T-cell (primary cell): ENCODE measurements at regions not wholly inside any gene's neighbourhood (a gene's known extent, or its start where the extent isn't known, plus 50 kb on each side); places are given as distances from the start of the nearest gene placed in this dataset.

Experiments used
- ATAC-seq, 4 experiments: fragments of 200-7000 bp in 3 of 4; fragments of 150-1000 bp in 1 of 4; cut with Tn5 transposase; replicated peaks in 1 of 4; 1 replicate in 3 of 4; 2 replicates in 1 of 4; pipeline ENCODE4 v1.10.0; 2021; ENCODE audit warnings: moderate library complexity in 3 of 4, mild to moderate bottlenecking in 2 of 4, moderate number of reproducible peaks in 1 of 4
- CTCF ChIA-PET, 2 donors: fragments of 300-600 bp; sonication (Branson Sonifier 250); formaldehyde crosslinking; loops; one replicate each; lab custom pipeline; 2022; ENCODE audit warnings: antibody characterized with exemption in 2 of 2; lab: Charles Lee
- POLR2A ChIA-PET, 2 donors: fragments of 300-600 bp; sonication (Branson Sonifier 250); formaldehyde crosslinking; loops; one replicate each; lab custom pipeline; 2022; ENCODE audit warnings: antibody characterized with exemption in 2 of 2; lab: Charles Lee
- DNase-seq, 35 experiments: peaks; one replicate each; pipeline versions ENCODE4 v3.0.0 to v3.0.0-alpha.2; 2013 to 2023
- H3K27ac ChIP-seq: one replicate; pipeline ENCODE4 v1.5.1; 2013; ENCODE audit warnings: low read length
- H3K27me3 ChIP-seq, 2 experiments: replicated peaks in 1 of 2; 1 replicate in 1 of 2; 2 replicates in 1 of 2; pipeline versions ENCODE4 v1.6.1 to v1.7.0; 2013; ENCODE audit warnings: low read length in 1 of 2, mixed read lengths in 1 of 2; ENCODE audit not compliant: control insufficient read depth in 2 of 2, insufficient read depth in 2 of 2; ENCODE audit errors: extremely low read depth in 1 of 2
- H3K36me3 ChIP-seq, 2 donors: 1 replicate in 1 of 2; 2 replicates in 1 of 2; pipeline versions ENCODE4 v1.6.1 to v1.7.0; 2013; ENCODE audit warnings: low read length in 1 of 2; ENCODE audit not compliant: control insufficient read depth in 2 of 2, insufficient read depth in 1 of 2; ENCODE audit errors: extremely low read depth in 1 of 2
- H3K4me1 ChIP-seq, 2 experiments: 1 replicate in 1 of 2; 2 replicates in 1 of 2; pipeline versions ENCODE4 v1.6.1 to v1.7.0; 2013; ENCODE audit warnings: low read length in 2 of 2, mixed read lengths in 1 of 2; ENCODE audit not compliant: insufficient read depth in 2 of 2, control insufficient read depth in 1 of 2; ENCODE audit errors: extremely low read depth in 1 of 2
- H3K4me3 ChIP-seq, 2 donors: 1 replicate in 1 of 2; 2 replicates in 1 of 2; pipeline versions ENCODE4 v1.5.1 to v1.7.0; 2013; ENCODE audit warnings: mild to moderate bottlenecking in 2 of 2, low read length in 1 of 2, moderate library complexity in 1 of 2; ENCODE audit not compliant: control insufficient read depth in 1 of 2; ENCODE audit errors: extremely low read depth in 1 of 2
- H3K9me3 ChIP-seq: 2 replicates; pipeline ENCODE4 v1.7.0; 2013
- H3K27ac Mint-ChIP-seq, 2 donors: one replicate each; pipeline ENCODE4 v1.8.0; 2020 to 2021; ENCODE audit warnings: mild to moderate bottlenecking in 2 of 2, mixed read lengths in 2 of 2
- H3K27me3 Mint-ChIP-seq, 2 donors: one replicate each; pipeline ENCODE4 v1.8.0; 2021 to 2022; ENCODE audit warnings: mixed read lengths in 2 of 2
- H3K36me3 Mint-ChIP-seq: one replicate; pipeline ENCODE4 v1.8.0; 2021; ENCODE audit warnings: mixed read lengths
- H3K4me1 Mint-ChIP-seq, 3 donors: one replicate each; pipeline ENCODE4 v1.8.0; 2020 to 2022; ENCODE audit warnings: mixed read lengths in 3 of 3, mild to moderate bottlenecking in 1 of 3
- H3K4me3 Mint-ChIP-seq, 3 donors: one replicate each; pipeline ENCODE4 v1.8.0; 2020 to 2022; ENCODE audit warnings: mild to moderate bottlenecking in 3 of 3, mixed read lengths in 3 of 3, moderate library complexity in 3 of 3
- H3K9me3 Mint-ChIP-seq, 3 donors: one replicate each; pipeline ENCODE4 v1.8.0; 2020 to 2022; ENCODE audit warnings: mixed read lengths in 3 of 3
- WGBS: methylation state at CpG from one replicate; pipeline ENCODE4 v1.1.5; 2013; ENCODE audit warnings: missing lambda C conversion rate; ENCODE audit not compliant: insufficient coverage; 5-methylcytosine and 5-hydroxymethylcytosine counted together

GRCh38 chr16:54425681-54426552 is 139.3 kb upstream of the IRX3 start:
- WGBS = 71% methylated on average over 3 of the region's 12 CpGs
- POLR2A ChIA-PET = no interaction called here
- H3K27me3 ChIP-seq = peaks cover under 1 to 26% of the 10 kb centered on the region in 2 experiments
- no peak for ATAC-seq
- H3K9me3 ChIP-seq = no peaks in the 10 kb centered on the region
- peaks cover 0 to 4% (median 2%) of the 10 kb centered on the region in 3 donors for H3K4me1 Mint-ChIP-seq
- H3K4me3 ChIP-seq = no peak overlapping the region
- CTCF ChIA-PET = no interaction called here
- DNase-seq = no peak
- no peaks in the 10 kb centered on the region for H3K36me3 Mint-ChIP-seq
- no peak overlapping the region for H3K27ac Mint-ChIP-seq
- H3K27ac ChIP-seq = no peak overlapping the region
- peaks cover 28 to 33% of the 10 kb centered on the region in 2 donors for H3K27me3 Mint-ChIP-seq
- H3K4me3 Mint-ChIP-seq = no peak overlapping the region
- peaks cover 0 to 4% (median 3%) of the 10 kb centered on the region in 3 donors for H3K9me3 Mint-ChIP-seq
- no peaks in the 10 kb centered on the region for H3K4me1 ChIP-seq
- H3K36me3 ChIP-seq = no peaks in the 10 kb centered on the region

- CTCF ChIA-PET = no interaction called here
Observed at GRCh38 chr16:54425068-54425467, 138.5 kb upstream of the IRX3 start.

GRCh38 chr16:54424043-54424451 is 137.5 kb upstream of the IRX3 start:
- WGBS = 60% methylated on average over 4 of the region's 5 CpGs

More at GRCh38 chr16:54425068-54425467, 138.5 kb upstream of the IRX3 start:
- H3K9me3 ChIP-seq = no peaks in the 10 kb centered on the region
- H3K4me3 ChIP-seq = no peak overlapping the region
- H3K4me1 ChIP-seq = no peaks in the 10 kb centered on the region
- ATAC-seq = no peak
- peaks cover 0 to 2% (median 0%) of the 10 kb centered on the region in 3 donors for H3K9me3 Mint-ChIP-seq
- no peaks in the 10 kb centered on the region for H3K4me1 Mint-ChIP-seq
- H3K27me3 Mint-ChIP-seq = peaks cover 23 to 28% of the 10 kb centered on the region in 2 donors
- POLR2A ChIA-PET = no interaction called here
- H3K4me3 Mint-ChIP-seq = no peak overlapping the region
- no peak overlapping the region for H3K27ac ChIP-seq
- no peaks in the 10 kb centered on the region for H3K36me3 ChIP-seq
- WGBS = no CpG with 5 or more reads among the region's 1 CpG
- no peak overlapping the region for H3K27ac Mint-ChIP-seq
- peaks cover 0 to 20% of the 10 kb centered on the region in 2 experiments for H3K27me3 ChIP-seq
- H3K36me3 Mint-ChIP-seq = no peaks in the 10 kb centered on the region
- no peak for DNase-seq

GRCh38 chr16:54422569-54422978 is 136.0 kb upstream of the IRX3 start:
- H3K9me3 Mint-ChIP-seq = no peaks in the 10 kb centered on the region
- POLR2A ChIA-PET = no interaction called here
- H3K4me1 Mint-ChIP-seq = no peaks in the 10 kb centered on the region
- Histone ChIP-seq H3K27ac (no peak overlapping the region), H3K27me3 (peaks cover 0 to 11% of the 10 kb centered on the region in 2 experiments), H3K4me3 (no peak overlapping the region), H3K36me3 (no peaks in the 10 kb centered on the region), H3K4me1 (no peaks in the 10 kb centered on the region), H3K9me3 (no peaks in the 10 kb centered on the region)
- H3K27ac Mint-ChIP-seq = no peak overlapping the region
- H3K36me3 Mint-ChIP-seq = no peaks in the 10 kb centered on the region
- 40% methylated on average over 1 of the region's 2 CpGs for WGBS
- no peak for DNase-seq
- no peak for ATAC-seq
- no peak overlapping the region for H3K4me3 Mint-ChIP-seq
- CTCF ChIA-PET = no interaction called here
- peaks cover 11 to 20% of the 10 kb centered on the region in 2 donors for H3K27me3 Mint-ChIP-seq

More at GRCh38 chr16:54424043-54424451, 137.5 kb upstream of the IRX3 start:
- no peaks in the 10 kb centered on the region for H3K4me1 Mint-ChIP-seq
- ATAC-seq (no peak), DNase-seq (no peak)
- no peak overlapping the region for H3K27ac Mint-ChIP-seq
- no peaks in the 10 kb centered on the region for H3K36me3 Mint-ChIP-seq
- Histone ChIP-seq H3K4me1 (no peaks in the 10 kb centered on the region), H3K27ac (no peak overlapping the region), H3K9me3 (no peaks in the 10 kb centered on the region), H3K27me3 (peaks cover 0 to 17% of the 10 kb centered on the region in 2 experiments), H3K4me3 (no peak overlapping the region), H3K36me3 (no peaks in the 10 kb centered on the region)
- CTCF ChIA-PET = no interaction called here
- no peaks in the 10 kb centered on the region for H3K9me3 Mint-ChIP-seq
- POLR2A ChIA-PET = no interaction called here
- peaks cover 19 to 24% of the 10 kb centered on the region in 2 donors for H3K27me3 Mint-ChIP-seq
- H3K4me3 Mint-ChIP-seq = no peak overlapping the region

- no peaks in the 10 kb centered on the region for H3K36me3 ChIP-seq
- DNase-seq (no peak), ATAC-seq (no peak)
- Mint-ChIP-seq H3K27ac (peak overlapping the region in 1 of 2 donors; percentile 1), H3K9me3 (no peaks in the 10 kb centered on the region), H3K36me3 (no peaks in the 10 kb centered on the region), H3K4me3 (no peak overlapping the region), H3K27me3 (peaks cover 9 to 19% of the 10 kb centered on the region in 2 donors), H3K4me1 (no peaks in the 10 kb centered on the region)
- H3K4me1 ChIP-seq = no peaks in the 10 kb centered on the region
- no peak overlapping the region for H3K4me3 ChIP-seq
- 89% methylated on average over 3 of the region's 3 CpGs for WGBS
- POLR2A ChIA-PET = no interaction called here
- CTCF ChIA-PET = no interaction called here
- no peak overlapping the region for H3K27ac ChIP-seq
- H3K27me3 ChIP-seq = peaks cover 0 to 8% of the 10 kb centered on the region in 2 experiments
- H3K9me3 ChIP-seq = no peaks in the 10 kb centered on the region
Observed at GRCh38 chr16:54422159-54422558, 135.6 kb upstream of the IRX3 start.

GRCh38 chr16:54421220-54421619 is 134.6 kb upstream of the IRX3 start:
- ChIA-PET POLR2A (interaction anchor here in 1 of 2 donors (0.6 kb wide), 1 partner anchor 103 kb away, joined by 3 read pairs; no protein-coding TSS in a partner anchor), CTCF (no interaction called here)
- Mint-ChIP-seq H3K27me3 (peaks cover 2 to 11% of the 10 kb centered on the region in 2 donors), H3K4me3 (no peak overlapping the region), H3K4me1 (no peaks in the 10 kb centered on the region), H3K27ac (no peak overlapping the region), H3K9me3 (no peaks in the 10 kb centered on the region), H3K36me3 (no peaks in the 10 kb centered on the region)
- 100% methylated on average over 1 of the region's 1 CpG for WGBS
- Histone ChIP-seq H3K9me3 (no peaks in the 10 kb centered on the region), H3K27ac (no peak overlapping the region), H3K36me3 (no peaks in the 10 kb centered on the region), H3K4me1 (no peaks in the 10 kb centered on the region), H3K4me3 (no peak overlapping the region), H3K27me3 (peaks cover 0 to 5% of the 10 kb centered on the region in 2 experiments)
- DNase-seq (no peak), ATAC-seq (no peak)
